GM18508 (cell line): ENCODE measurements at regions not wholly inside any gene's neighbourhood (a gene's known extent, or its start where the extent isn't known, plus 50 kb on each side); places are given as distances from the start of the nearest gene placed in this dataset.
"Not testable (repeated sequence)": the region's sequence is repeated elsewhere in the genome, so short reads cannot be mapped to it uniquely, and the experiment has no call there.

Experiments
- ATAC-seq: cut with Tn5 transposase; IDR thresholded peaks from one replicate; pipeline ENCODE4 v1.9.1; 2021; ENCODE audit warnings: moderate number of reproducible peaks; ENCODE audit not compliant: insufficient read depth, unreplicated experiment

GRCh38 chr10:42227859-42228258 lies 410.5 kb downstream of the ZNF33B start:
- ATAC-seq: not testable (repeated sequence)

GRCh38 chr10:42193588-42193987 lies 444.8 kb downstream of the ZNF33B start:
- ATAC-seq: not testable (repeated sequence)

GRCh38 chr10:42192450-42192849 lies 445.9 kb downstream of the ZNF33B start:
- ATAC-seq: not testable (repeated sequence)

- not testable (repeated sequence) for ATAC-seq
These were observed 450.7 kb downstream of the ZNF33B start for GRCh38 chr10:42187501-42188195.

- ATAC-seq: not testable (repeated sequence)
These were observed 460.3 kb downstream of the ZNF33B start for GRCh38 chr10:42177793-42178689.

GRCh38 chr10:42177077-42177792 lies 461.1 kb downstream of the ZNF33B start:
- no peak for ATAC-seq

- no peak for ATAC-seq
These were observed 487.8 kb downstream of the ZNF33B start for GRCh38 chr10:42150428-42151061.

GRCh38 chr10:42149722-42150427 lies 488.5 kb downstream of the ZNF33B start:
- no peak for ATAC-seq

- no peak for ATAC-seq
These were observed 489.2 kb downstream of the ZNF33B start for GRCh38 chr10:42149027-42149700.

- not testable (repeated sequence) for ATAC-seq
These were observed 492.2 kb downstream of the ZNF33B start for GRCh38 chr10:42146165-42146564.

- not testable (repeated sequence) for ATAC-seq
These were observed 500.3 kb downstream of the ZNF33B start for GRCh38 chr10:42138023-42138422.

GRCh38 chr10:42113158-42113450 lies 525.3 kb downstream of the ZNF33B start:
- ATAC-seq: no peak

- ATAC-seq: no peak
These were observed 525.8 kb downstream of the ZNF33B start for GRCh38 chr10:42112331-42113157.

GRCh38 chr10:42111661-42112330 lies 526.6 kb downstream of the ZNF33B start:
- no peak for ATAC-seq

- ATAC-seq: no peak
These were observed 527.3 kb downstream of the ZNF33B start for GRCh38 chr10:42111076-42111475.
